ENCODE measurements at regions not wholly inside any gene's neighbourhood (a gene's known extent, or its start where the extent isn't known, plus 50 kb on each side); places are given as distances from the start of the nearest gene placed in this dataset.

- ATAC-seq (ENCODE audit: insufficient read depth, low FRiP score): no peak
- TF ChIP-seq CTCF (IDR thresholded peaks at IDR 0.05; ENCODE audit: control extremely low read depth, extremely low read depth): no peak
- no peaks in the 10 kb centered on the region for H3K36me3 ChIP-seq (ENCODE audit: control insufficient read depth in 4 of 4, insufficient read depth in 4 of 4, low read length in 4 of 4)
Measured at GRCh38 chr18:52216109-52216508, 123.9 kb upstream of the DCC start.

GRCh38 chr18:52216666-52217065 lies 123.3 kb upstream of the DCC start:
- H3K4me3 ChIP-seq: no peak overlapping the region
- H3K4me1 ChIP-seq (ENCODE audit: control insufficient read depth in 5 of 5, insufficient read depth in 5 of 5, low read length in 5 of 5): no peaks in the 10 kb centered on the region
- peaks cover 0 to 3% (median 0%) of the 10 kb centered on the region in 4 donors for H3K9me3 ChIP-seq (ENCODE audit: control insufficient read depth in 4 of 4, insufficient read depth in 3 of 4, low read length in 3 of 4)
- H3K9ac ChIP-seq (ENCODE audit: insufficient read depth in 1 of 2, low read length in 2 of 2): no peak overlapping the region
- no peak for TF ChIP-seq CTCF (IDR thresholded peaks at IDR 0.05; ENCODE audit: control extremely low read depth, extremely low read depth)
- WGBS, 2 donors: 47 to 63% methylated on average over 1 of the region's 1 CpG
- DNase-seq: no peak
- no peak for ATAC-seq (ENCODE audit: insufficient read depth, low FRiP score)
- no peak overlapping the region for H3K27ac ChIP-seq (ENCODE audit: low read depth in 1 of 2, low read length in 1 of 2)
- no peaks in the 10 kb centered on the region for H3K27me3 ChIP-seq (ENCODE audit: control insufficient read depth in 3 of 3, insufficient read depth in 3 of 3, low read length in 2 of 3)
- no peaks in the 10 kb centered on the region for H3K36me3 ChIP-seq (ENCODE audit: control insufficient read depth in 4 of 4, insufficient read depth in 4 of 4, low read length in 4 of 4)

More at GRCh38 chr18:52216109-52216508, 123.9 kb upstream of the DCC start:
- Histone ChIP-seq H3K9ac (ENCODE audit: insufficient read depth in 1 of 2, low read length in 2 of 2) (no peak overlapping the region), H3K4me3 (no peak overlapping the region), H3K4me1 (ENCODE audit: control insufficient read depth in 5 of 5, insufficient read depth in 5 of 5, low read length in 5 of 5) (no peaks in the 10 kb centered on the region), H3K27ac (ENCODE audit: low read depth in 1 of 2, low read length in 1 of 2) (no peak overlapping the region), H3K27me3 (ENCODE audit: control insufficient read depth in 3 of 3, insufficient read depth in 3 of 3, low read length in 2 of 3) (no peaks in the 10 kb centered on the region), H3K9me3 (ENCODE audit: control insufficient read depth in 4 of 4, insufficient read depth in 3 of 4, low read length in 3 of 4) (peaks cover 0 to 2% (median 0%) of the 10 kb centered on the region in 4 donors)
- no peak for DNase-seq

- no peaks in the 10 kb centered on the region for H3K27me3 ChIP-seq (ENCODE audit: control insufficient read depth in 3 of 3, insufficient read depth in 3 of 3, low read length in 2 of 3)
- H3K9me3 ChIP-seq (ENCODE audit: control insufficient read depth in 4 of 4, insufficient read depth in 3 of 4, low read length in 3 of 4): peaks cover 0 to 3% (median 0%) of the 10 kb centered on the region in 4 donors
- 65 to 72% methylated on average over 3 of the region's 3 CpGs for WGBS, 2 donors
- no peak for ATAC-seq (ENCODE audit: insufficient read depth, low FRiP score)
- DNase-seq: no peak
- H3K27ac ChIP-seq (ENCODE audit: low read depth in 1 of 2, low read length in 1 of 2): no peak overlapping the region
- no peaks in the 10 kb centered on the region for H3K4me1 ChIP-seq (ENCODE audit: control insufficient read depth in 5 of 5, insufficient read depth in 5 of 5, low read length in 5 of 5)
- H3K9ac ChIP-seq (ENCODE audit: insufficient read depth in 1 of 2, low read length in 2 of 2): no peak overlapping the region
- no peaks in the 10 kb centered on the region for H3K36me3 ChIP-seq (ENCODE audit: control insufficient read depth in 4 of 4, insufficient read depth in 4 of 4, low read length in 4 of 4)
- H3K4me3 ChIP-seq: no peak overlapping the region
- no peak for TF ChIP-seq CTCF (IDR thresholded peaks at IDR 0.05; ENCODE audit: control extremely low read depth, extremely low read depth)
Measured at GRCh38 chr18:52219102-52219501, 120.9 kb upstream of the DCC start.

GRCh38 chr18:52220062-52220591 lies 119.9 kb upstream of the DCC start:
- Histone ChIP-seq H3K9ac (ENCODE audit: insufficient read depth in 1 of 2, low read length in 2 of 2) (no peak overlapping the region), H3K4me3 (no peak overlapping the region), H3K36me3 (ENCODE audit: control insufficient read depth in 4 of 4, insufficient read depth in 4 of 4, low read length in 4 of 4) (no peaks in the 10 kb centered on the region), H3K4me1 (ENCODE audit: control insufficient read depth in 5 of 5, insufficient read depth in 5 of 5, low read length in 5 of 5) (no peaks in the 10 kb centered on the region), H3K27me3 (ENCODE audit: control insufficient read depth in 3 of 3, insufficient read depth in 3 of 3, low read length in 2 of 3) (no peaks in the 10 kb centered on the region), H3K9me3 (ENCODE audit: control insufficient read depth in 4 of 4, insufficient read depth in 3 of 4, low read length in 3 of 4) (peaks cover 0 to 2% (median 0%) of the 10 kb centered on the region in 4 donors), H3K27ac (ENCODE audit: low read depth in 1 of 2, low read length in 1 of 2) (no peak overlapping the region)
- ATAC-seq (ENCODE audit: insufficient read depth, low FRiP score): no peak
- DNase-seq: no peak
- TF ChIP-seq CTCF (IDR thresholded peaks at IDR 0.05; ENCODE audit: control extremely low read depth, extremely low read depth): no peak
- WGBS, 2 donors: 89 to 91% methylated on average over 1 of the region's 1 CpG

All from lung (tissue), 11 donors.